GM10248 (cell line): ENCODE measurements at regions not wholly inside any gene's neighbourhood (a gene's known extent, or its start where the extent isn't known, plus 50 kb on each side); places are given as distances from the start of the nearest gene placed in this dataset.
"Not testable (repeated sequence)": the region's sequence is repeated elsewhere in the genome, so short reads cannot be mapped to it uniquely, and the experiment has no call there.

Experiments
- CTCF ChIA-PET: fragments of 300-600 bp; sonication (Branson Sonifier 250); formaldehyde crosslinking; extraction: SDS; loops from one replicate; lab custom pipeline; 2021; ENCODE audit warnings: antibody characterized with exemption; lab: Yijun Ruan, JAX
- POLR2A ChIA-PET: fragments of 350-650 bp; sonication (Branson Sonifier 250); formaldehyde crosslinking; extraction: SDS; loops from one replicate; lab custom pipeline; 2020; ENCODE audit warnings: antibody characterized with exemption; lab: Yijun Ruan, JAX
- DNase-seq: peaks from one replicate; pipeline ENCODE4 v3.0.0; 2012; ENCODE audit errors: extremely low spot score
- TF ChIP-seq, protein P1 (sequence below): IDR thresholded peaks from 2 replicates; pipeline ENCODE4 v1.5.1; 2012; ENCODE audit warnings: mild to moderate bottlenecking, low read depth; ENCODE audit errors: extremely low read depth, missing control alignments, control extremely low read depth

DNA sequence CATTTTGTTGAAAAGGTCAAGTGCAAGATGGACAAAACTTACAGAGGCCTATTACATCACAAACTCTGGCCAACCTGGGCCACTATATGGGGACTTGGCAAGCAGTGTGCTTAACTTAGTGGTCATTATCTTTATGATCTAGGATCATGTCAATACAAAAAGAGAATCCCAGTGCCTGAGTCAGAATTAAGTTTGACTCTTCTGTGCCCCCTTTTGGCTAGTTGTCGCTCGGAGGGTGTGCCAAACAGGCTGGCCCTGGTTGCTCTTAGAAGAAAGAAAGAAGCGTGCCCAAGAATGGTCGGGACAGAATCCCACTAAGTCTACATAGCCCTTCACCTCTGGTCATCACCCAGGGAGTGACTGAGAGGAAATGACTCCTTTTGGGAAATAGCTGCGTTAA is 100.1 kb downstream of the EIF4E start:
- no peak for DNase-seq
- POLR2A ChIA-PET: no interaction called here
- TF ChIP-seq, protein P1, sequence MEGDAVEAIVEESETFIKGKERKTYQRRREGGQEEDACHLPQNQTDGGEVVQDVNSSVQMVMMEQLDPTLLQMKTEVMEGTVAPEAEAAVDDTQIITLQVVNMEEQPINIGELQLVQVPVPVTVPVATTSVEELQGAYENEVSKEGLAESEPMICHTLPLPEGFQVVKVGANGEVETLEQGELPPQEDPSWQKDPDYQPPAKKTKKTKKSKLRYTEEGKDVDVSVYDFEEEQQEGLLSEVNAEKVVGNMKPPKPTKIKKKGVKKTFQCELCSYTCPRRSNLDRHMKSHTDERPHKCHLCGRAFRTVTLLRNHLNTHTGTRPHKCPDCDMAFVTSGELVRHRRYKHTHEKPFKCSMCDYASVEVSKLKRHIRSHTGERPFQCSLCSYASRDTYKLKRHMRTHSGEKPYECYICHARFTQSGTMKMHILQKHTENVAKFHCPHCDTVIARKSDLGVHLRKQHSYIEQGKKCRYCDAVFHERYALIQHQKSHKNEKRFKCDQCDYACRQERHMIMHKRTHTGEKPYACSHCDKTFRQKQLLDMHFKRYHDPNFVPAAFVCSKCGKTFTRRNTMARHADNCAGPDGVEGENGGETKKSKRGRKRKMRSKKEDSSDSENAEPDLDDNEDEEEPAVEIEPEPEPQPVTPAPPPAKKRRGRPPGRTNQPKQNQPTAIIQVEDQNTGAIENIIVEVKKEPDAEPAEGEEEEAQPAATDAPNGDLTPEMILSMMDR: no peak
- CTCF ChIA-PET: no interaction called here

DNA sequence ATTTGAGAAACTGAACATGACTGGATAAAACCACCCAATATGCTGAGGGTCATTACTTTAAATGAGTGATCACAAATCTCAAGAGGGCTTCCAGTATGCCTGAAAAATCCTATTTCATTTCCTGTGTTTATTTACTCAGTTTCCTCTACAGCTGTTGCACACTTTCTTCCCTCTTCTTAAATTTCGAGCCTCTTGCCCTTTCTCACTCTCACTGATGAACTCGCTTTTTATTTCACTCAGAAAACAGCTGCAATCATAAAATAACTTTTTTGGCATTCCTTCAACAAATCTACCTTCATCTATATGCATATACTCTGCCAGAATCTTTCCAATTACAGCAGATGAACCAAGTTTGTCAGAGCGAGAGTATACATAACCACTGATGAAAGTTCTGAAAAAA is 101.3 kb downstream of the EIF4E start:
- ChIA-PET POLR2A (no interaction called here), CTCF (no interaction called here)
- no peak for DNase-seq
- TF ChIP-seq, protein P1: no peak

DNA sequence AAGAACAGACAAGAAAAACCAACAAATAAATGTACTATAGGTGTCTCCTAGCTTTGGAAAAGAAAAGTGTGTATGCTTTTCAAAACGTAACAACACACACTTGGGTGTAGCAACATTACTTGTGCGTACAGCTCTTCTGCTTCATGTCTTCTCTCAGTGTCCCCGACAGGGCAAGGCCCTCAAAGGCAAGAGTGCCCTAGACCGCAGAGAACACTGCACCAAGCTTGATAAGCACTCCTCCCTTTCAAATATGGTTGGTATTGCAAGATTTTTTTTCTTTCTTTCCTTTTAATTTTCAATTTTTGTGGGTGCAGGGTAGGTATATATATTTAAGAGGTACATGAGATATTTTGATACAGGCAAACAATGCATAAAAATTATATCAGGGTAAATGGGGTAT is 106.8 kb downstream of the EIF4E start:
- TF ChIP-seq, protein P1: no peak
- DNase-seq: no peak
- ChIA-PET POLR2A (no interaction called here), CTCF (interaction anchor here (0.8 kb wide), 1 partner anchor 11 kb away, joined by 3 read pairs; no protein-coding TSS in a partner anchor)

DNA sequence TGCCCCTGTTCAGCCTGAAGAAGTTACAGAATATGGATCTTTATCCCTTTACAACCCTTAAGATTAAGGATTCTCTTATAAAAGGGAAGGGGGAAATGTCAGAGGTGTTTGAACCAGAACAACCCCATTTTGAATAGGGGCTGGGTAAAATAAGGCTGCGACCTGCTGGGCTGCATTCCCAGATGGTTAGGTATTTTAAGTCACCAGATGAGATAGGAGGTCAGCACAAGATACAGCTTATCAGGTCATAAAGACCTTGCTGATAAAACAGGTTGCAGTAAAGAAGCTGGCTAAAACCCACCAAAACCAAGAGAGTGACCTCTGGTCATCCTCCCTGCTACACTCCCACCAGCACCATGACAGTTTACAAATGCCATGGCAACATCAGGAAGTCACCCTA is 110.8 kb downstream of the EIF4E start:
- POLR2A ChIA-PET, DNase-seq, CTCF ChIA-PET: not testable (repeated sequence)

DNA sequence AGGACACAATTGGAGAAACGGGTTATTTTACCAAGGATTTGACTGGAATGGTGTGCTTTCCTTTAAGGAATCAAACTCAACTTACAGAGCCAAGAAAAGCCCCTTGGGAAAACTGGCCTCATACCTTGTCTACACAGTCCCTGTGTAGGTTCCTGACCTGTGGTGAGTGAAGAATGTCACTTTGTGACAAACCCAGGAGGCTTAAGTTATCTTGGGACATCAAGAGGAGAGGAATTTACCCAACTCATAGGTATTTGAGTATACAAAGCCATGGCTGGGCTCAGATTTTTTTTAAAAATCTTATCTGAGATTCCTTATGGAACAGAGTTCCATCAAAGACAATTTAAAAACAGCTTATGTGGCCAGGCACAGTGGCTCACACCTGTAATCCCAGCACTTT is 112.1 kb downstream of the EIF4E start:
- POLR2A ChIA-PET: no interaction called here
- TF ChIP-seq, protein P1: no peak
- CTCF ChIA-PET: no interaction called here
- DNase-seq: no peak

DNA sequence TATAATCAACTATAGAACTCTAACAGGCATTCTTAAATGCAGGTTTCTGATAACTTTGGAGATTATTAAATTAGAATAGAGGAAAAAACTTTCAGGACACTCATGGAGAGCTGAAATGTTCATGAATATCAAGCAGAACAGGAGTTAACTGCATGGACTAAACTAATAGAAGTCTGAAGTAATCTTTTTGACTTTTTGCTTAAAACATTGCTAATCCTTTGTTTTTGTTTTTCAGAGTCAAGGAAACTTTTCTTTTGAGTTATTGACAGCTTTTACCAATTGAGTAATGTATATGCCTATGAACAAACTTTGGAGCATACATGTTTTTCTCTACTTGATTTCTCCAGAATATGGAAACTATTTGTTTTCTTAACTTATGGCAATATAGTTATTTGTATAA is 112.5 kb downstream of the EIF4E start:
- ChIA-PET CTCF (no interaction called here), POLR2A (no interaction called here)
- TF ChIP-seq, protein P1: no peak
- no peak for DNase-seq

DNA sequence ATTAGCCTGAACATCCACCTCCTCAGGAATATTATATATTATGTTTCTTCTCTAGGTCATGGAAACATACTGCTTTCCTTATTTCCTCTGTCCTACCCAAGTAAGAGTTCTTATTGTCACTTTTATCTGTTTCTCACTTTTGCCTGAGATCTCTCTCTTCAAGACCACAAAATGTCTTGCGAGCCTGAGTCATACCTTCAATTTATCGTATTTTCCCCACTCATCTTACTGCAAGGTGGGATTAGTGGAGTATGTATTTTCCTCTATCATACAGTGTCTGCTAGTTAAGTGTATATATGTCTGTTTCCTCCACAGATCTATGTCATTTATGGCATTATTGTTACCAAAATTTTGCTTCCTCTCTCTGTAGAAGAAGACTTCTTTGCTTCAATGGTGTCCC is 124.5 kb downstream of the EIF4E start:
- ChIA-PET POLR2A (no interaction called here), CTCF (no interaction called here)
- TF ChIP-seq, protein P1: no peak
- no peak for DNase-seq
